B cell (primary cell): ENCODE measurements at regions not wholly inside any gene's neighbourhood (a gene's known extent, or its start where the extent isn't known, plus 50 kb on each side); places are given as distances from the start of the nearest gene placed in this dataset.

ENCODE experiments used
- ATAC-seq: fragments of 200-7000 bp; cut with Tn5 transposase; one replicate; pipeline ENCODE4 v1.10.0; 2021; ENCODE audit warnings: low read depth, mild to moderate bottlenecking, moderate number of reproducible peaks, moderate library complexity
- CTCF ChIA-PET: fragments of 350-600 bp; sonication (Branson Sonifier 250); formaldehyde crosslinking; loops from one replicate; lab custom pipeline; 2021; ENCODE audit warnings: antibody characterized with exemption, inconsistent platforms; lab: Charles Lee
- POLR2A ChIA-PET: fragments of 350-600 bp; sonication (Branson Sonifier 250); formaldehyde crosslinking; loops from one replicate; lab custom pipeline; 2021; ENCODE audit warnings: antibody characterized with exemption; lab: Charles Lee
- DNase-seq: peaks from one replicate; pipeline ENCODE4 v3.0.0; 2013
- H2AFZ ChIP-seq: 2 replicates; pipeline ENCODE4 v1.6.1; 2012; ENCODE audit warnings: mild to moderate bottlenecking, low read depth, low read length; ENCODE audit not compliant: insufficient read depth, poor library complexity, severe bottlenecking
- H3K27ac ChIP-seq, 2 donors: 1 replicate in 1 of 2; 2 replicates in 1 of 2; pipeline ENCODE4 v1.5.1; 2012 to 2013; ENCODE audit warnings: low read length in 2 of 2, mild to moderate bottlenecking in 2 of 2, moderate library complexity in 1 of 2
- H3K27me3 ChIP-seq, 4 experiments: fragments of 200-600 bp in 1 of 4; sonication (generic) in 1 of 4; replicated peaks in 1 of 4; 1 replicate in 2 of 4; 2 replicates in 2 of 4; pipeline versions ENCODE4 v1.6.1 to v1.7.0; 2013 to 2016; ENCODE audit warnings: low read length in 3 of 4, mild to moderate bottlenecking in 2 of 4, mixed read lengths in 1 of 4, moderate library complexity in 1 of 4; ENCODE audit not compliant: insufficient read depth in 4 of 4, control insufficient read depth in 3 of 4; ENCODE audit errors: control extremely low read depth in 1 of 4
- H3K36me3 ChIP-seq, 2 experiments: replicated peaks in 1 of 2; 1 replicate in 1 of 2; 2 replicates in 1 of 2; pipeline versions ENCODE4 v1.6.1 to v1.7.1; 2013; ENCODE audit warnings: low read length in 1 of 2; ENCODE audit not compliant: insufficient read depth in 2 of 2, control insufficient read depth in 1 of 2; ENCODE audit errors: control extremely low read depth in 1 of 2, extremely low read depth in 1 of 2
- H3K4me1 ChIP-seq, 2 donors: fragments of 200-600 bp in 1 of 2; sonication (generic) in 1 of 2; 1 replicate in 1 of 2; 2 replicates in 1 of 2; pipeline versions ENCODE4 v1.5.1 to v1.6.1; 2013 to 2017; ENCODE audit warnings: low read length in 2 of 2; ENCODE audit not compliant: control insufficient read depth in 2 of 2, insufficient read depth in 2 of 2
- H3K4me2 ChIP-seq: replicated peaks from 2 replicates; pipeline ENCODE3; 2012; ENCODE audit warnings: mild to moderate bottlenecking, low read depth, low read length; ENCODE audit not compliant: poor library complexity, severe bottlenecking
- H3K4me3 ChIP-seq, 5 experiments: fragments of 200-600 bp in 1 of 5; sonication (generic) in 1 of 5; 1 replicate in 3 of 5; 2 replicates in 2 of 5; pipeline versions ENCODE4 v1.5.1 to v1.7.0; 2011 to 2016; ENCODE audit warnings: low read length in 4 of 5, mild to moderate bottlenecking in 4 of 5, low read depth in 2 of 5, control low read depth in 1 of 5, moderate library complexity in 1 of 5; ENCODE audit not compliant: insufficient read depth in 1 of 5; ENCODE audit errors: control extremely low read depth in 1 of 5, extremely low read depth in 1 of 5
- H3K79me2 ChIP-seq: fragments of 200-600 bp; sonication (generic); one replicate; pipeline ENCODE4 v1.6.0; 2016; ENCODE audit warnings: low read length; ENCODE audit not compliant: control insufficient read depth, insufficient read depth
- H3K9ac ChIP-seq: fragments of 200-600 bp; sonication (generic); 2 replicates; pipeline ENCODE4 v1.6.1; 2017; ENCODE audit warnings: mild to moderate bottlenecking, low read length, moderate library complexity
- H3K9me3 ChIP-seq, 3 donors: one replicate each; pipeline versions ENCODE4 v1.6.1 to v1.7.1; 2013; ENCODE audit warnings: low read length in 2 of 3; ENCODE audit not compliant: control insufficient read depth in 2 of 3, insufficient read depth in 1 of 3; ENCODE audit errors: control extremely low read depth in 1 of 3
- H4K20me1 ChIP-seq: 2 replicates; pipeline ENCODE4 v1.6.0; 2012; ENCODE audit warnings: mild to moderate bottlenecking, low read length; ENCODE audit not compliant: insufficient read depth, control insufficient read depth, poor library complexity, severe bottlenecking
- H3K27ac Mint-ChIP-seq: one replicate; pipeline ENCODE4 v1.8.0; 2021; ENCODE audit warnings: mixed read lengths
- H3K27me3 Mint-ChIP-seq: one replicate; pipeline ENCODE4 v1.8.0; 2021; ENCODE audit warnings: mixed read lengths
- H3K4me1 Mint-ChIP-seq: one replicate; pipeline ENCODE4 v1.8.0; 2021; ENCODE audit warnings: mixed read lengths
- H3K4me3 Mint-ChIP-seq: one replicate; pipeline ENCODE4 v1.8.0; 2021; ENCODE audit warnings: mixed read lengths
- H3K9me3 Mint-ChIP-seq: one replicate; pipeline ENCODE4 v1.8.0; 2022; ENCODE audit warnings: mixed read lengths; ENCODE audit not compliant: insufficient read depth
- CTCF ChIP-seq: fragments of 200-600 bp; IDR thresholded peaks from one replicate; pipeline ENCODE4 v1.8.0; 2022; ENCODE audit warnings: antibody characterized with exemption, mild to moderate bottlenecking
- EZH2 ChIP-seq: IDR thresholded peaks from 2 replicates; pipeline ENCODE4 v1.6.1; 2012; ENCODE audit warnings: borderline replicate concordance, low read depth, mild to moderate bottlenecking, moderate library complexity, low read length; ENCODE audit not compliant: insufficient read depth, poor library complexity, severe bottlenecking
- WGBS: methylation state at CpG from one replicate; pipeline ENCODE4 v1.1.5; 2013; ENCODE audit warnings: missing lambda C conversion rate; ENCODE audit not compliant: insufficient coverage; 5-methylcytosine and 5-hydroxymethylcytosine counted together
- intact Hi-C: fragments of 100-400 bp; cut with micrococcal nuclease; formaldehyde crosslinking; loops from one replicate; pipeline ENCODE4 v1.10.0; 2022

GRCh38 chr16:51907680-51908079 is 639.3 kb downstream of the TOX3 start:
- ChIA-PET POLR2A (no interaction called here), CTCF (no interaction called here)
- H4K20me1 ChIP-seq = no peaks in the 10 kb centered on the region
- H3K9me3 Mint-ChIP-seq = peaks cover 4% of the 10 kb centered on the region
- no peak overlapping the region for H3K27ac ChIP-seq
- no peaks in the 10 kb centered on the region for H3K27me3 ChIP-seq
- H3K36me3 ChIP-seq = no peaks in the 10 kb centered on the region
- H3K27me3 Mint-ChIP-seq = no peaks in the 10 kb centered on the region
- no peaks in the 10 kb centered on the region for H3K4me1 Mint-ChIP-seq
- no peak overlapping the region for H2AFZ ChIP-seq
- H3K4me1 ChIP-seq = no peaks in the 10 kb centered on the region
- no peak overlapping the region for H3K27ac Mint-ChIP-seq
- H3K9ac ChIP-seq = no peak overlapping the region
- no peaks in the 10 kb centered on the region for H3K79me2 ChIP-seq
- intact Hi-C loops = no loop called here
- no peak overlapping the region for H3K4me3 ChIP-seq
- no peak overlapping the region for H3K4me3 Mint-ChIP-seq
- DNase-seq = no peak
- TF ChIP-seq CTCF = no peak
- TF ChIP-seq EZH2 = no peak
- H3K9me3 ChIP-seq = no peaks in the 10 kb centered on the region
- ATAC-seq = no peak
- H3K4me2 ChIP-seq = no peak overlapping the region

- Mint-ChIP-seq H3K4me3 (no peak overlapping the region), H3K27me3 (no peaks in the 10 kb centered on the region), H3K9me3 (no peaks in the 10 kb centered on the region), H3K27ac (no peak overlapping the region), H3K4me1 (no peaks in the 10 kb centered on the region)
- no peak overlapping the region for H3K27ac ChIP-seq
- DNase-seq (no peak), ATAC-seq (no peak)
- no peaks in the 10 kb centered on the region for H3K79me2 ChIP-seq
- H3K4me1 ChIP-seq = no peaks in the 10 kb centered on the region
- CTCF ChIA-PET = no interaction called here
- no peak overlapping the region for H3K4me3 ChIP-seq
- no peak overlapping the region for H3K4me2 ChIP-seq
- no peaks in the 10 kb centered on the region for H3K36me3 ChIP-seq
- no peaks in the 10 kb centered on the region for H4K20me1 ChIP-seq
- no CpG with 5 or more reads among the region's 3 CpGs for WGBS
- no peak overlapping the region for H2AFZ ChIP-seq
- POLR2A ChIA-PET = no interaction called here
- H3K9ac ChIP-seq = no peak overlapping the region
- TF ChIP-seq EZH2 = no peak
- TF ChIP-seq CTCF = no peak
- intact Hi-C loops = no loop called here
- H3K27me3 ChIP-seq = no peaks in the 10 kb centered on the region
- no peaks in the 10 kb centered on the region for H3K9me3 ChIP-seq
These were observed 646.6 kb downstream of the TOX3 start for GRCh38 chr16:51900221-51900780.
